ENCODE measurements at regions not wholly inside any gene's neighbourhood (a gene's known extent, or its start where the extent isn't known, plus 50 kb on each side); places are given as distances from the start of the nearest gene placed in this dataset.
A peak's percentile ranks its signal among the peaks of the same experiment; 100 is the strongest.

DNA sequence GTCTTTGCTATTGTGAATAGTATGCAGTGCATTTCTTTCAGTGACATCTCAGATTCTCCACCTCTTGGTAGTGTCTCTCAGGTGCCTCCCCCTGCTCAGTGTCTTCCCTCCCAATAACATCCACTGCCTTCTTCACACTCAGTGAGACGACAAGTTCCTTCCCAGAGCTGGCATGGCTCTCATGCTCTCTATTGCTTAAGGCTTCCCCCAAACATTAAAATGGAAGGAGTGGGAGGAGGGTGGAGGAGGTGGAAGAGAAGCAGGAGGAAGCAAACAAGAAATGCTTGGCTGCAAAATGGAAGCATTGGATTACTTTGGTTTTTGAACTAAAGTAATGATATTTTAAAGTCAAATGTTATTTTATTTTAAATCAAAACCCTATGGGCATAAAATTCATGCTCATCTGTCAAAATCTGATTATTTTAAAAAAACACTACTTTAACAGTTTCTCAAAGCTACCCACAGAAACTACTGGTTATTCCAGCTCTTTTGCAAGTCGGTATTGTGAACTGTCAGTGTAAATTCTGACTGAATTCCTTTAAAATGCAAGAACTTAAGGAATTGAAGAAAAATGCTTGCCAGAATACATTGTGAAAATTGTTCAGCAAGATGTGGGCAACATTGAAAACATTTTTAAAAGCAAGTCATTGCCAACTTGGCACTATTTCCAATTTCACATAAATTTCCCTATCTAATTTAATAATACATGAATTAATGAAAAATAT lies 727.6 kb upstream of the ARGLU1 start:
- no peak for DNase-seq

DNA sequence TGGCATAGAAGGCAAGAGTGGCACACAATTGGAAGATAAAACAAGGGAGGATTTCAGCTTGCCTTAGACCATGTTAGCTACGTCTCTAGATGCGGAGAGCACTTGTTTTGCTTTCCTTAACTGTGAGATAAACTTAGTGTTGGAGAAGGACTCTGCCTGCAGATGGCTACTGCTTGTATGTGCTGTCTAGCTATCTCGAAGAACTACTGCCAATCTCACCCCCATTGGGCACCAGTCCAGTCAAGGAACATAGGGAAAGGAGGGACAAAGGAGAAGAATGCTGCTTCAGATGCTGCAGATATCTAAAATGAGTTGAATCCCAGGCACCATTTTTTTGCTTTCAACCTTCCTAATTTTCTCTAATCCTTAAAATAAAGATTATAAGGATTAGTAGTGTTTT lies 726.0 kb upstream of the ARGLU1 start:
- DNase-seq: no peak

DNA sequence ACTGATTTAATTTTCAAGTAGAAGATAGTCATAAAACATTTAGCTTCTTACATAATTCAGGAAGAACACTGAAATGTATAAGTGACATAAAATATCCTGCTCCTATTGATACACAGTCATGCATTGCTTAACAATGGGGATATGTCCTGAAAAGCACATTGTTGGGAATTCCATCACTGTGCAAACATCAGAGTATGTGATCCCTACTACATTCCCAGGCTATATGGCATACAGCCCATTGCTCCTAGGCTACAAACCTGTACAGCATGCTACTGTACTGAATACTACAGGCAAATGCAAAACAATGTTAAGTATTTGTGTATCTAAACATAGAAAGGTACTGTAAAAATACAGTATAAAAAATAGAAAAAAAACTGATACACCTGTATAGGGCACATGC lies 723.9 kb upstream of the ARGLU1 start:
- DNase-seq: no peak

DNA sequence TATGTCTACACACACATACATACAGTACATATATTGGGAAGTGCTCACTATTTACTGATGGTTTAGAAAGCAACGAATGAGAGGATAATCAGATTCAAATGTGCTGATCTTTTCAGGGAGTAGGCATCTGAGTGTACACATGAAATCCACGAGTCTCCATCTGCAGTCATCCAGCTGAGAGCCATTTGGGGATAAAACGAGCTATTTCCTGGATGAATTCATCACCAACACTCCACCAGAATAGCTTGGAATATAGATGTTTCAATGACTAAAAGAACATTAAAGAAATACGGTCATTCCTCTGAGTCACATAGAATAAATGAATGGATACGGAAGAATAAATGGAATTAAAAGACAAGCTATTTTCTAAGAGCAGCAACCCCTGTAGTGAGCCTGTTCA lies 721.6 kb upstream of the ARGLU1 start:
- no peak for DNase-seq

DNA sequence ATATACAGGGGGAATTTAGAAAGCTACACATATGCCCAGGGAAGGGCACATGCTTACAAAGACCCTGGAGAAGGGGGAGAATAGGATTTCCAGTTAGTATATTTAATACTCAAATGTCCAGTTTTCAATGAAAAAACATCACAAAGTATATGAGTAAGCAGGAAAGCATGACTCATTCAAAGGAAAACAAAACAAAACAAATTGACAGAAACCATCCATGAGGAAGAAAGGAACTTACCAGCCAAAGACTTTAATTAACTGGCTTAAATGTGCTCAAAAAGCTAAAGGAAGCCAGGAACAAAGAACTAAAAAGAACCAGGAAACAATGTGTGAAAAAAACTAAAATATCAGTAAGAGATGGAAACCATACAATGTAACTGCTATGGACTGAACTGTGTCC lies 716.2 kb upstream of the ARGLU1 start:
- DNase-seq: no peak

DNA sequence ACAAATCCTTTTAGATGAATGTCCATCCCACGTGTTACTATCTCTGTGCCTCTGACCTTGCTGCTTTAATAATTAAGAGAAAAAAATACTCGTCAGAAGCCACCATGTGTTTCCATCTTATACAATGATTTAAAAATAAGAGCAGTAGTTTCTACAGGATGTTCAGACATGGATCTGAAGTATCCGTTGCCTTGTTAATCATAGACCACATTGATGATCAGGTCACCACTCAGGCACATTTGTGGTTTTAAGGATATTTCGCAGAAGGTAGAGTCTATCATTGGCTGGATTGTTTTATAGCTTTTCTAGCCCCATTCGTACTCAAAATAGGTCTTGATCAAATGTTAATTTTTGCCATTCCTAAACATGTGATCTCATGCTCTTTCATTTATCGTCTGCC lies 710.0 kb upstream of the ARGLU1 start:
- DNase-seq: no peak

DNA sequence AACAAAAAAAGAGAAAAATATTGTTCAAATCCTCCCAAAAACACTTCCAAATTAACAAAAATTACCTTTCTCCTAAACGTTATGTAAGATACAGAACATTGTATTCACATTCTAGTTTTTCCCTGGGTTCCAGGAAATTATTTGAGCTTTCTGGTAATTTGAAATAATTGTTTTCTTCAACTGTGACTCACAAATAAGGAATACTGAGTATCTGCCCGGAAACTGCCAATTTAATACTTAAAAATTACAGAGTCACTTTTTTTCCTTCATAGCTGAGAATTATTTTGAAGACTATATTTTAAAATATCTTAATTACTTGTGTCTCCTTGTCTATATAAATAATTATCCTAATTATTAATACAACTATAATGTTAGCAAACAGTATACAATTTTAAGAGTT lies 709.0 kb upstream of the ARGLU1 start:
- DNase-seq: no peak

DNA sequence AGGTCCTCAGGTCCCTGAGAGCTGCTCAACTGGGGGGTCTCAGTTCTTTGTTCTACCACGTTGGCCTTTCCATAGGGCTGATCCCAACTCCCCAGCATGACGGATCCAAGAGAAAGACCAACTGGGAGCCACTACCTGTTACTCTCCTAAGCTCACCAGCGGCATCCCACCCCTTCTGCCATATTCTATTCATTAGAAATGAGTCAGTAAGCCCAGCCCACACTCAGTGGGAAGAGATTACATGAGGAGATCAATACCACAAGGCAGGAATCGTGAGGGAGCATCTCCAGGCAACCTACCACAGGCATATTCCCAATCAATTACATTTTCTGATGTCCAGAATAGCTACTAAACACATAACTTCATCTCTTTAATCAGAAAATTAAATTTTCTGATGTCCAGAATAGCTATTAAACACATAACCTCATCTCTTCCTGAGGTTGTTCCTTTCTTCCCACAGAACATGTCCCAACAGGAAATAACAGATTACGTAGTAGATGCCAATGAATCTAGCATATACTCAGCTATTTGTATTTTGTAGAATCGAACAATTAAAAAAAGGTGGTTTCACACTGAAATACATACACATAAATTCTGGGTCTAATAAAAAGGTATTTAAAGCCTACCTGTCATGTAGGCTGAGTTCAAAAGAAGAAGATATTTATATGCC lies 708.1 kb upstream of the ARGLU1 start:
- DNase-seq: no peak

DNA sequence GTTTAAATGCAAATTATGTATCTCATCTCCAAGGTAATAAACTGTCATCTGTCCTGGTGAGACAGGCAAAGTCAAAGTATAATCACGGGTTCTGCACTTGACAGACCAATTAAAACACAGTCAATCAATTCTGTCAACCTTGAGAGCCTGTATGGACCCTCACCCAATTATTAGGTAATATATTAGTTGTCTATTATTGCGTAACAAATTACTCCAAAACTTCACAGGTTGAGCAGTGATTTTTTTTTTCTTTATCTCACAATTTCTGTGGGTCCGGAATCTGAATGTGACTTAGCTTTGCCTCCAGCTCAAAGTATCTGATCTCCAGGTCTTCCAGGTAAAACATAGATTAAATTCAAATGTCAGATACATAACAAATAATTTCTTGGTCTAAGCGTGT lies 707.4 kb upstream of the ARGLU1 start:
- no peak for DNase-seq

DNA sequence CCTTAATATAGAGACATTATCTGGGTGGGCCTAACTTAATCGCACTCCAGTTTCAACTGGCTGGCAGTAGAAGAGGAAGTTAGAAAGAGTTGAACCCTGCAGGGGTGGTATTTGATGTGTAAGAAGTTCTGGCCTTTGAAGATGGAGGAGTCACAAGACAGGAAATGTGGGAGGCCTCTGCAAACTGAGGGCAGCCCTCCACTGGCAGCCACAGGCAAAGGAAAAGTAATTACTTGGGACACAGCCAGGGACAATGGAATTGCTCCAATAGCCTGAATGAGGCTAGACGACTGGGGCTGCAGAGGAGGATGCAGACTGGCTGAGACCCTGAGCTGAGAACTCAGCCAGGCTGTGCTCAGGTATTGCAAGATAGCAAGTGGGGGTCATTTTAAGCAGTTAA lies 703.3 kb upstream of the ARGLU1 start:
- DNase-seq: peak; percentile 21

DNA sequence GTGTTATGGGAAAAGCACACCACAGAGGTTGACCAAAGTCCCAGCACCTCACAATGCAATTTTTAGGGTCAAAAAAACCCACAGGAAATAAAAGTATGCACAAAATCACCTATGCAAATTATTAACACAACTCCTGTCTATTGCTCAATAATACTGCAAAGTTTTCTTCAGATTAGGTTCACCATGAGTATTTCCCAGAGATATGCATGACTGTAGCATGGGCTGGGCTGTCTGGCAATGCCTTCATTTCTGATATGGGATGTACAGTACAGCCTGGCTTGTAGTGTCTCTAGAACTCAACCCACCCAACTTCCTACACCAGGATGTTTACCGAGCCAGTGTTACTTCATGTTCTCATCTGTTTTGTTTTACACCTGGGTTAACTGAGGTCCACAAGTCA lies 698.7 kb upstream of the ARGLU1 start:
- no peak for DNase-seq

DNA sequence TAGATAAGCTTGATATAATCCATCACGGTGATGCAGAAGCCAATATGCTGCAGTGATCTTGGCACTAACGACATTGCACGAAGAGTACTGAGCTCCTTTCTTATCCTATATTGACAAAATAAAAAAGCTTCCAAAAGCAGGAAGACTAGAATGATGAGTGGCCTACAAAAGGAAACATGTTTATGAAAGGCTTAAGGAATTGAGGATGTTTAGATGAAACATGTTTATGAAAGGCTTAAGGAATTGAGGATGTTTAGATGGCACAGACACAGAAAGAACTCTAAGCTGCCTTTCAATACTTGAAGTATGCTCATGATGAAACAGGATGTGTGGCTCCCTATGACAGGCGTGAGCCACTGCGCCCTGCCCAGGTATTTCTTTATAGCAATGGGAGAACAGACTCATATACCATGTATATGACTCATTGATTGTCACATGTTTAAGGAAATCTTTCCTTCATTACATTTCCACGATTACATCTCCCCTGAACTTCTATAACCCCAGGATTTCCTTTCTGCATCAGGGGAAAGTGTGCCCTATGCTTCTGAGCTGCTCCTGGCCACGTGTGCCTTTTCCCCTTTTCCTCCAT lies 690.8 kb upstream of the ARGLU1 start:
- no peak for DNase-seq

DNA sequence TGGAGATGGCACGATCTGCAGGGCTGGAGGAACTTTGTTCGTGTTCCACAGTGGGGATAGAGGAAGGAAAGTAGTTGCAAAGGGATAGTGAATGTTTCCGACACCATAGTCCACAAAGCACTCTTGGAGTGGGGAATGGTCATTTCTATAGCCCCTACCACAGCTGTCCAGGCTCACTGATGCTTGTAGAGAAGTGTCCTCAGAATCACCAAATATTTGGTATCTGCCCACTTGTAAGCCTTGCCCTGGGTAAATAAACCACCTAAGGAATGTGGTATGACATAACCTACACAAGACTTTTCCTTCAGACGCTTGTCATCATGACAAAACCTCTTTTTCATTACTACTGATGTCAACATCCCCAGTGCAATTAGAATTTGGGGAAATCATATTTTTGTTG lies 686.5 kb upstream of the ARGLU1 start:
- DNase-seq: no peak

DNA sequence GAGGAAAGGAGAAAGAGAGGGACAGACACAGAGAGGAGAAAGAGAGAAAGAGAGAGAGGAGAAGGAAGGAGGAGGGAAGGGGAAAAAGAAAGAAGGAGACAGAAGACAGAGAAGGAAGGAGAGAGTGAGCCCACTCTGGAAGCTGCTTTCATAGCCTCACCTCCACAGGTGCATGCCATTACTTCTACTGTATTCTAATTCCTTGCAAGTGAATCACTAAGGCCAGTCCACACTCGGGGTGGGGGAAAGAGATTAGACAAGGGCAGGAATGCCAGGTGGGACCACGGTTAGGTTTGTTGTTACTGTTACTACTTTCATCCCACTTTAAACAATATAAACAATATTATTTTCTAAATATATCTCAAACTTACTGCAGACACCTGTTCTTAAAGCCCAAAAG lies 684.5 kb upstream of the ARGLU1 start:
- DNase-seq: no peak

DNA sequence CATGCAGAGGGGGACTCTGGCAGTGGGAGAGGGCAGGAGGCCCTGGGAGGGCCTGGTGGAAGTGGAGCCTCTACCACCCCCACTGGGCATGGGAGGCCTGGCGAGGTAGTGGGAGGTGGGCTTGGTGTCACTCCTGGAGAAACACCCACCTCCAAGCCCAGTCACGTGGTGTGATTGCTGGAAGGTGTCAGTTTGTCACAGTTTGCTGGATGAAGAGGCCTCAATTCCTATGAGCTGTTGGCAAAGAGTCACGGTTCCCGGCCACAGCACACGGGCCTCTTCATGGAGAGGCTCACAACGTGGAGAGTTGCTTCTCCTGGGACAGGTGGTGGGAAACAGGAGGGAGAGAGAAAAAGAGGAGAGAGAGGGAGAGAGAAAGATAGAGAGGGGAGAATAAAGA lies 684.1 kb upstream of the ARGLU1 start:
- no peak for DNase-seq

DNA sequence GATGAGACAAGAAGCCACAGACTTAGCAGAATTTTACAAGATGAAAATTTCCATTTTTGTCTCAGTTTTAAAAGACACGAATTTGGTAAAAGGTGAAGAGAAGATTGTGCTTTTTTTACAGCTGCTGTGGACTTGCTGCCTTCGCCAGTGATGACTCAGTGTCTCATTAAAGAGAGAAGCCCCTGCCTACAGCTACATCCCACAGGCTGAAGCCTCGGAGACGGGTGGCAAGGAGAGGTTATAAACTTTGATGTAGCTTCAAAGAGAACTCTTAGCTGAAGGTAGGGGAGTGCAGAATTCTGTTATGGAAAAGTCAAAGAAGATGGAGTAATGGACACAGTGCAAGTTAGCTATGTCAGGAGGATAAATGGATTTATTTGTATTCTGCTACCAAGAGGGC lies 683.4 kb upstream of the ARGLU1 start:
- no peak for DNase-seq

DNA sequence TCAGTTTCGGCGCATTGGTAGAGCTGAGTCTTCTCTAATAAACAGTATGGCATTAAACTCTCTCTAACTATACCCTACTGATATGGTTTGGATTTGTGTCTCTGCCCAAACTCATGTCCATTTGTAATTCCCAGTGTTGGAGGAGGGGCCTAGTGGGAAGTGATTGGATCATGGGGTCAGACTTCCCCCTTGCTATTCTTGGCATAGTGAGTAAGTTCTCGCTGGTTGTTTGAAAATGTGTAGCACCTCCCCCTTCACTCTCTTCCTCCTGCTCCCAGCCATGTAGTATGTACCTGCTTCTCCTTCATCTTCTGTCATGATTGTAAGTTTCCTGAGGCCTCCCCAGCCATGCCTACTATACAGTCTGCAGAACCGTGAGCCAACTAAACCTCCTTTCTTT lies 682.7 kb upstream of the ARGLU1 start:
- DNase-seq: no peak

DNA sequence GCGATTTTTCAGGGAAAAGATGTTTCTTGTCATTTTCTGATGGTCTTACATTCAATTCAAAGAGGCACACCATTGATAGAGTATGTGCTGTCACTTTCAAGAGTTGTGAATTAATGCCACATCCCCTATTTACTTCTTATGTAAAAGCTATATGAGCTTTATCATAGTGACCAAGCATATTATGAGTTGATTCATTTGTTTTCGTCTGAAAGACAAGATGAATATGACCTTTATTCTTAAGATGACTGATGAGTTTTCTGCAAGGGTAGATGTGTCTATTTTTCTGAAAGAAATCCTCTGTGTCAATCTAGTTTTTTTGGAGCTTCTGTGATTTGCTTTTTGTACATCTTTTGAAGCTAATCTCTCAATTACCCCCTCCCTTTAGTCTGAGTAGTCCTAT lies 676.3 kb upstream of the ARGLU1 start:
- no peak for DNase-seq

DNA sequence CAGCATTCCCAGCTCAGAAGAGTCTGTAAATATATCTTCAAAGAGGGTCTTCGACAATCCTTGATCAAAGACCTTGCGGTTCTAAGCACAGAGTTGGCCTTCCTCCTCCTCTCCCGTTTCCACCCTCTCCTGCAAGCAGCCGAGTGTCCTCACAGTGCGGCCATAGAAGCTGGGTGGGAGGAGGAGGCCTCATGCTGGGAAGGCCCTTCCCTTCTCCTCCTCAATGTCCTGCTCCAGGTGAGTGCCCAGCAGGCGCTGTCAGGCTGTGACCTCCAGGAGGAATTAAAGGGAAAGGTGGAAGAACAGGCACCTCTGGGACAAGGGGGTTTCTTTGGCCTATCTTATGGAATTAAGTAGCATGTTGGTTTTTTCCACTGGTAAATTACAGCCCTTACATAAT lies 674.2 kb upstream of the ARGLU1 start:
- DNase-seq: no peak

DNA sequence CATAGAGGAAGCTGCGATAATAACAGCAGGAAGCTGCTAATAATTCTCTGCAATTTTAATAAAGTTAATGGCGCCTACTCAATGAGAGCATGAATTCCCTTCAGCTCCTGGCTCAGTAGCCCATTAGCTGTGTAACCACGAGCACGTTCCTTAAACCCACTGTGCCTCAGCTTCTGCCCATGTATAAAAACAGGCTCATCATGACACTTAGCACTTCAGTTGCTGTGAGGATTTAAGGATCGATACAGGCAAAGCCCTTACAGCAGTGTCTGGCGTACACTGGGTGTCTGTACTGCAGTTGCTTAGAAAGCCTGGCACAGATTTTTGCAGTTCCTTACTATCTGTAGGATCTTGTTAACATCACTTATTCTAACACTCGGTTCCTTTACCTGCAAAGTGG lies 673.4 kb upstream of the ARGLU1 start:
- DNase-seq: no peak

DNA sequence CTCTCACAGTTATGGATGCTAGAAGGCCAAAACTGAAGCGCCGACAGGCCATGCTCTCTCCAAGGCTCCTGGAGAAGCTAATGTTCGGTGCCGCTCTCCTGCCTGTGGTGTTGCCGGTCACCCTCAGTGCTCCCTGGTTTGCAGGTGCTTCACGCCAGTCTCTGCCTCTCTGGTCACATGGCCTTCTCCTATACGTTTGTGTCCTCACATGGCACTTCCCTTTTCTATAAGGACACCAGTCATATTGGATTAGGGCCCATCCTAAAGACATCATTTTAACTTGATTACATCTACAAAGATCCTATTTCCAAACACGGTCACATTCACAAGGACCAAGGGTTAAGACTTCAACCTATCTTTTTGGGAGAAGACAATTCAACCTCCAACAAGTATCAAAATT lies 671.3 kb upstream of the ARGLU1 start:
- DNase-seq: no peak

DNA sequence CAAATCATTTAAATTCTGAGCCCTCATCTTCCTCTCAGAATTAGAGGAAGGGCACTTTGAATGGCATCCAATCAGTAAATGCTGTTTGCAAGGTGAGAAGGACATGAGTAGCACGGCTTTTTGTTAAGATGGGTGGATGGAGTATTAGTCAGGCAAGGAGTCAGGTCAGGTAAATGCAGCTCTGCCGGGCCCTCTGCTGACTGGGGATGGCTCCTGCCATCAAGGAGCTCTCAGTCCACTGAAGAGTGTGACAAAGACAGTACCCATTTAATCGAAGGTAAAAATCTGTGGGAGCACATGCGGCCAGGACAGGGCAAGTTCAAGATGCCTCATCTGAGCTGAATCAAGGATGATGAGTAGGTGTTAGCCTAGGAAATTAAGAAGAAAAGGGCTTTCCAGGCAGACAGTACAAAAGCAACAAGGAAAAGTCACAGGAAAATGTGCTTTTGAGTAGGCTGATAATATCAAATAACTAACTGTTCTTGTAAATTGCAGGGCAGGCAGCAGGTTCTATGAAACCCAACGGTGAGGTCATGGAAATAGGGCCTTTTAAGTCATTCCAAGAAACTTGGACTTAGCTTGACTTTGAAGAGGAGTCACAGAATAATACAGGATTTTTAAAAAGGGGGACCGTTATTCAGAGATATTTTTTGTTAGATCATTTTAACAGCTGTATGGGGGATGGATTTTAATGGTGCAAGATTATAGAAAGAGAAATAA lies 670.5 kb upstream of the ARGLU1 start:
- DNase-seq: no peak

DNA sequence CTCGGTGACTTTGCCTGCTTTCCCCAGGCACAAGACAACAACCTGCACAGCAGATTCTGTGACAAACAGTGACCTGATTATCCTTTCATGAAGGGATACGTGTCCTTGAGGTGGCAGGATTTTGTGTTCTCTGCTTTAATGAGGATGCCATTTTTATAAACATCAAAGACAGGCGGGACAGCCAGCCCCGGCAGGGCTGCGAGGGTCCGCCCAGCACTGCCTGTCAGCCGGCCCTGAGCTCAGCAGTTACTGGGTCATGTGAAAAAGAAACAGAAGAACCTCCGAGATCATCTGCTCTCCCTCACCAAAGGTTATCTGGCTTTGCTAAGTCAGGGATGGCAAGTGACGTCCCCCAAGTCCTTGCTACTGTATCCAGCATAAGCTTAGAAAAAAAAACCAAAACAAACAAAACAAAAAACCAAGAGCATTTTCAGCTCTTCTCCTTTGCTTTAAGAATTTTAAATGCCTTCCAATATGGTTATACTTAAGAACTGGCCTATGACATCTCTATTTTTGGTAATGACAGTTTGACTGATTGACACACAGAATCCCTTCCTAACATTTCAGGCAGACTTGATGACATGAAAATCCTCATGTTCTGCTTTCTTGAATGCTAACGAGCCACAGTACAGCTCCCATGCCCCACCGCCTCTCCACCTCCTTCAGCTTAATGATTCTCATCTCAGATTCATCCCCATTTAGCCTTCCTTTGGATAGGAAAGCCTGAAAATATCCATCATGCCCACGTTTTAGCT lies 666.6 kb upstream of the ARGLU1 start:
- peak; percentile 29 for DNase-seq
